ENCODE measurements at regions not wholly inside any gene's neighbourhood (a gene's known extent, or its start where the extent isn't known, plus 50 kb on each side); places are given as distances from the start of the nearest gene placed in this dataset.

DNA sequence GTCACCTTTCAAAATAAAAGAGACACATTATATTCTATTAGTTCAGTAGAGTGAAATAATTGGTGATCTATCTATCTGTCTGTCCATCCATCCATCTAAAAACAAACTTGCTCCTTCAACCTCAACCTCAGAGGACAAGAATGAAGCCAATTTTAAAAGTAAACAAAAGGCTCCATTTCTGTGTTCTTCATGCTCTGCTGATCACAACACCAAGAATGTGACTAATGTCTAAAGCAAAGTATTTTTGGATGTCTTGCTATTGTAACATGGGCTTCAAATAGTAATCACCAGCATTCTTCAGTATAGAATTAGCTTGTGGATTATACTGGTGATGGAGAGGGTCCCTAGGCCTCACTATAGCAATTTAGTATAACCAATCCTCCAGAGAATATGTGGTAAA, 1304.4 kb downstream of the MAT2B start:
- intact Hi-C loops (cut with micrococcal nuclease), result no loop called here
- DNase-seq, result no peak
- Mint-ChIP-seq H3K4me3 (no peak overlapping the region), H3K27me3 (no peaks in the 10 kb centered on the region), H3K9me3 (peaks cover 3% of the 10 kb centered on the region), H3K36me3 (no peaks in the 10 kb centered on the region), H3K4me1 (ENCODE audit: low read depth) (no peaks in the 10 kb centered on the region), H3K27ac (no peak overlapping the region)
- CTCF ChIA-PET, result no interaction called here
- POLR2A ChIA-PET, result no interaction called here

DNA sequence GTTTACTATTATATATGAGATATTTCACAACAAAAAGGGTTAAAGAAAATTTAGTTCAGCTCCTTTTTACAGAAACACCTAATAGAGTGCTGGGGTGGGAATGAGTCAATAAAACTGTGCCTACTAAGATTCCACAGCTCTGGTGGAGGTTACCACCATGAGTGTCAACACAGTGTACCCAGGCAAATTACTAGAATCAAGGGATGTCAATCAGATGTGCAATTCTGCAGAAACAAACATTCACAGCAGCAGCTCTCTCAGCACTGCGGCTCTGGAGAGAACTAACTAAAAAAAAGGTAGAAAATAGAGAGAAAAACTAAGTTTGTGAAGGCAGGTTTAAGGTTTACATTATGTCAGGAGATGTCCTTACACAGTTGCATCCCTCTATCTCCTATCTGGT, 1313.0 kb downstream of the MAT2B start:
- H3K27ac Mint-ChIP-seq, result no peak overlapping the region
- intact Hi-C loops (cut with micrococcal nuclease), result no loop called here
- H3K36me3 Mint-ChIP-seq, result no peaks in the 10 kb centered on the region
- H3K4me3 Mint-ChIP-seq, result no peak overlapping the region
- H3K9me3 Mint-ChIP-seq, result peaks cover 6% of the 10 kb centered on the region
- ChIA-PET CTCF (no interaction called here), POLR2A (no interaction called here)
- H3K27me3 Mint-ChIP-seq, result no peaks in the 10 kb centered on the region
- no peaks in the 10 kb centered on the region for H3K4me1 Mint-ChIP-seq (ENCODE audit: low read depth)
- no peak for DNase-seq

DNA sequence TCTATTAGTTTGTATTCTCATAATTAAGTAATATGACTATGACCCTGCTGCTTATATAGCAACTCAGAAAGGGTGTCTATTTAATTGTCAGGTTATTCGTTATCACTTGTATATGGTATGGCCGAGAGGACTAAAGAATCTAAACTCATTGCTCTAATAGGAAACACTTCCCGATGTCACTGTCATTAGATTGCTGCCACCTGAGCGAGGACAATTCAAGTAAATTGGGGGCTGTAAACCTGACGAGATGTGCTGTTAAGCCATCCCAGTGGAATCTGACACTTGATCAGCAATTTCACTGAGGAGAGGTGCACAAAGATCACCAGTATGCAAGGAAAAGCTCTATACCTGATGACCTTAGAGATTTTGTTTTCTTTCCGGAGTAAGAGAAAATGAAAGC, 1319.3 kb downstream of the MAT2B start:
- H3K36me3 Mint-ChIP-seq, result no peaks in the 10 kb centered on the region
- H3K9me3 Mint-ChIP-seq, result peaks cover 4% of the 10 kb centered on the region
- H3K27me3 Mint-ChIP-seq, result no peaks in the 10 kb centered on the region
- CTCF ChIA-PET, result no interaction called here
- H3K4me1 Mint-ChIP-seq (ENCODE audit: low read depth), result no peaks in the 10 kb centered on the region
- no peak overlapping the region for H3K4me3 Mint-ChIP-seq
- no peak for DNase-seq
- intact Hi-C loops (cut with micrococcal nuclease), result no loop called here
- POLR2A ChIA-PET, result no interaction called here
- no peak overlapping the region for H3K27ac Mint-ChIP-seq

GRCh38 chr5:164832516-164832915, 1327.1 kb downstream of the MAT2B start:
- Mint-ChIP-seq H3K27ac (no peak overlapping the region), H3K36me3 (no peaks in the 10 kb centered on the region), H3K27me3 (no peaks in the 10 kb centered on the region), H3K9me3 (peaks cover 9% of the 10 kb centered on the region), H3K4me1 (ENCODE audit: low read depth) (no peaks in the 10 kb centered on the region), H3K4me3 (no peak overlapping the region)
- intact Hi-C loops (cut with micrococcal nuclease), result no loop called here
- DNase-seq, result no peak
- CTCF ChIA-PET, result no interaction called here
- POLR2A ChIA-PET, result no interaction called here

DNA sequence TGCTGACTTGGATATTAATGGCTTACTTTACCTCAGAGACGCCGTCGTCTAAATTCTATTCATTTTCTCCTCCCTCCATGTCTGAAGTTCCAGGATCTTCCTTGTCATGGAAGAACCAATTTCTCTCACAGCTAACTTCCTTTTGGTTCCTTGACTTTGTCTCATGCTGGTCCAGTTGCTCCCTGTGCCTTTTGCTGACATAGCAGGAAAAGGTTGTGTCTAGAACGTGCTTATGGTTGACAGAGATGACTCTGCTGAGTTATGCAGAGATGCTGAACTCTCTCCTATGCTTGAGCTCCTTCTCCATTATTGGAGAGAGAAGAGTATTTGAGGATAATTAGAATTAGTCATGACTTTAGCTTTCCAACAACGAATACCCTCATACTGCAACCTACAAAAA, 1338.9 kb downstream of the MAT2B start:
- no peak overlapping the region for H3K4me3 Mint-ChIP-seq
- H3K4me1 Mint-ChIP-seq (ENCODE audit: low read depth), result no peaks in the 10 kb centered on the region
- no peak overlapping the region for H3K27ac Mint-ChIP-seq
- H3K36me3 Mint-ChIP-seq, result no peaks in the 10 kb centered on the region
- DNase-seq, result no peak
- intact Hi-C loops (cut with micrococcal nuclease), result no loop called here
- ChIA-PET POLR2A (no interaction called here), CTCF (no interaction called here)
- peaks cover 27% of the 10 kb centered on the region for H3K9me3 Mint-ChIP-seq
- no peaks in the 10 kb centered on the region for H3K27me3 Mint-ChIP-seq

DNA sequence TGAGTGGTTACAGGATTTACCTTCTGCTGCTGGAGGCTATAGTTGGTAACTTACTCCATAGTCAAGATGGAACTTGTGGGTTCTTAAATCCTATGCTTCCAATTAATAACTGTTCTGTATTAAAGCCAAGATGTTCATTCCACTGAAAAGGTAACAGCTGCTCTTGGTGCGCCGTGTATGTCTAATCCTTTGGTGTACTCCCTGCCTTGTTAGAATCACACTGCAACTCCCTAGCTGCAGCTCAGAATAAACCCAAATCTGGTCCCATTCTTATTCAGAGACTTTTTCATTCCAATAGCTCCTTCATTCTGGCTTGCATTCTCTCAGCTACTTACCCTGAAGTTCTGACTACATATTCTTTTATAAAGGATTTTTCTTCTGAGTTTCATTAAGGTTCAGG, 1355.5 kb downstream of the MAT2B start:
- intact Hi-C loops (cut with micrococcal nuclease), result no loop called here
- Mint-ChIP-seq H3K4me1 (ENCODE audit: low read depth) (no peaks in the 10 kb centered on the region), H3K27me3 (no peaks in the 10 kb centered on the region), H3K4me3 (no peak overlapping the region), H3K9me3 (peaks cover 14% of the 10 kb centered on the region), H3K27ac (no peak overlapping the region), H3K36me3 (no peaks in the 10 kb centered on the region)
- CTCF ChIA-PET, result no interaction called here
- POLR2A ChIA-PET, result no interaction called here
- no peak for DNase-seq

DNA sequence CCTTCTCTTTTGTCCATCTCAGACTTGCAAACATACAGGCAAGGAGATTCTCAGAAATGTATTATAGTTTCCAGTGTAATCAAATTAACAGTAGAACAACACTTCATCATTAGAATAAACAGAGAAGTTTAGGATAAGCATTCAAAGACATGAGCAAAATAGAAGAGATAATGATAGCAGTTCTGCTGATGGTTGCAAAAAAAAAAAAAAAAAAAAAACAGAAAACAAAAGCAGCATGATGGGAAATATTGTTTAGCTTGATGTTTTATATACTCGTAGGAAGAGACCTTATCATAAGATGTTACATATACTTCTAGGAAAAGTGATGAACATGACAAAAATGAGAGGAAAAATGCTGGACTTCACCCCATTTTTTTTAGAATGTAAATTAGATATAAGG, 1356.2 kb downstream of the MAT2B start:
- intact Hi-C loops (cut with micrococcal nuclease), result no loop called here
- Mint-ChIP-seq H3K27ac (no peak overlapping the region), H3K36me3 (no peaks in the 10 kb centered on the region), H3K9me3 (peaks cover 14% of the 10 kb centered on the region), H3K4me3 (no peak overlapping the region), H3K27me3 (no peaks in the 10 kb centered on the region), H3K4me1 (ENCODE audit: low read depth) (no peaks in the 10 kb centered on the region)
- ChIA-PET POLR2A (no interaction called here), CTCF (no interaction called here)
- no peak for DNase-seq

DNA sequence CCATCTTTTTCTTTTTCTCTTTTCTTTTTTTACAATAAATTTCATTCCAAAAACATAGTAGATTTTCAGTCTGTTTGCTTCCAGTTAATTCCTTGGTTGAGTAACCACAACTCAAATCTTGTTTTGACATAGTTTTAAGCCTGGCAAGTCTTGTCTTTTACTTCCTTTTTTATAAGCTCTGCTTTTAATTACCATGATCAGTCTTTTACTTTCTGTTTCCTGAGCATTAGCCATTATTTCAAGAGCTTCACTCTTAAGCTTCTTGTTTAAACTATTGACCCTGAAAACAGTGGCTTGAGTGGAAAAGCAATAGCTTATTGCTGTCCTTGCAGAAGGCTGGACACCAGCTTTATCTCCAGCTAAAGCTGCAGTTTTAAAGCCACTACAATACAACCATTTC, 1363.3 kb downstream of the MAT2B start:
- no peak overlapping the region for H3K4me3 Mint-ChIP-seq
- no peaks in the 10 kb centered on the region for H3K27me3 Mint-ChIP-seq
- no peaks in the 10 kb centered on the region for H3K4me1 Mint-ChIP-seq (ENCODE audit: low read depth)
- DNase-seq, result no peak
- no peaks in the 10 kb centered on the region for H3K36me3 Mint-ChIP-seq
- H3K27ac Mint-ChIP-seq, result no peak overlapping the region
- intact Hi-C loops (cut with micrococcal nuclease), result no loop called here
- H3K9me3 Mint-ChIP-seq, result peaks cover 16% of the 10 kb centered on the region
- ChIA-PET CTCF (no interaction called here), POLR2A (no interaction called here)

DNA sequence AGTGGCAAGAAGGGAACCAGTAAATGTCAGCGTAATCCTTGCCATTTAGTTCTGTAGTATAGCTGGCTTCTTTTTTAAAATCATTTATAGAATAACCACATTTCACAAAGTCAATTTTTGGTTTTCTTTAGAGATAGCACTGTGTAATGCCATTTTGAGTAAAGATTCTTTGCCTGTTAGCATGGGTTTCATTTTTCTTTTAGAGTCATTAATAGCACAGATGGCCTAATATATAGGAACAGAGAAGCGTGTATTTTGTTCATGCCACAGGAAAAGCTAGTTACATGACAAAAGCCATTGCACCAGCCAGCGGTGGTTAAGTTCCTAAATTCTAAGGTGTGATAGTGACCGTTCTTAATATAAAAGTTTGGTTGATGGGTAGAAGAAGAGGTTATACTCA, 1363.9 kb downstream of the MAT2B start:
- H3K9me3 Mint-ChIP-seq, result peaks cover 21% of the 10 kb centered on the region
- no peak for DNase-seq
- H3K4me1 Mint-ChIP-seq (ENCODE audit: low read depth), result no peaks in the 10 kb centered on the region
- H3K27me3 Mint-ChIP-seq, result no peaks in the 10 kb centered on the region
- intact Hi-C loops (cut with micrococcal nuclease), result no loop called here
- ChIA-PET CTCF (no interaction called here), POLR2A (no interaction called here)
- no peak overlapping the region for H3K4me3 Mint-ChIP-seq
- no peaks in the 10 kb centered on the region for H3K36me3 Mint-ChIP-seq
- H3K27ac Mint-ChIP-seq, result no peak overlapping the region

- no peak overlapping the region for H3K27ac Mint-ChIP-seq
- ChIA-PET CTCF (no interaction called here), POLR2A (no interaction called here)
- no peak overlapping the region for H3K4me3 Mint-ChIP-seq
- no peak for DNase-seq
- no peaks in the 10 kb centered on the region for H3K36me3 Mint-ChIP-seq
- intact Hi-C loops (cut with micrococcal nuclease), result no loop called here
- peaks cover 34% of the 10 kb centered on the region for H3K9me3 Mint-ChIP-seq
- H3K4me1 Mint-ChIP-seq (ENCODE audit: low read depth), result no peaks in the 10 kb centered on the region
- H3K27me3 Mint-ChIP-seq, result no peaks in the 10 kb centered on the region
Measured at GRCh38 chr5:164876793-164877192, 1371.4 kb downstream of the MAT2B start.

DNA sequence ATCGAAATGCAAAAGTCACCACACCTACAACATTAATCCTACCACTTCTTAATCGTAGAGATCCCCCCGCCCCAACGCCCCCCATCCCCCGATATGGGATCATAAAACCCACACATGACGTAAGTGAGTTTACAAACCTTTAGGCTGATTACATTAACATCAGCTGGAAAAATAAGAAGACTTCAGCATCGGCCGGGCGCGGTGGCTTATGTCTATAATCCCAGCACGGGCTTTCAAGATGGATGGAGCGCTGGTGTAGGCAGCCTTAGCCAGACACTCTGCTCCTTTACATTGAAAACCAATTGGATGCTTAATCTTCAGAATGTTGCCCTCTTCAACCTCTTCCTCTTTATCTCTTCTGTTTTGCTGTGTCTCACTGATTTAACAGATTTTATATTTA, 1376.0 kb downstream of the MAT2B start:
- Mint-ChIP-seq H3K27me3 (no peaks in the 10 kb centered on the region), H3K27ac (no peak overlapping the region), H3K36me3 (no peaks in the 10 kb centered on the region), H3K4me3 (no peak overlapping the region), H3K9me3 (peaks cover 16% of the 10 kb centered on the region), H3K4me1 (ENCODE audit: low read depth) (no peaks in the 10 kb centered on the region)
- POLR2A ChIA-PET, result no interaction called here
- DNase-seq, result no peak
- CTCF ChIA-PET, result no interaction called here
- intact Hi-C loops (cut with micrococcal nuclease), result no loop called here

GRCh38 chr5:164885179-164885578, 1379.8 kb downstream of the MAT2B start:
- H3K4me1 Mint-ChIP-seq (ENCODE audit: low read depth), result no peaks in the 10 kb centered on the region
- ChIA-PET CTCF (no interaction called here), POLR2A (no interaction called here)
- intact Hi-C loops (cut with micrococcal nuclease), result no loop called here
- no peak for DNase-seq
- H3K36me3 Mint-ChIP-seq, result no peaks in the 10 kb centered on the region
- H3K27ac Mint-ChIP-seq, result no peak overlapping the region
- no peaks in the 10 kb centered on the region for H3K27me3 Mint-ChIP-seq
- H3K4me3 Mint-ChIP-seq, result no peak overlapping the region
- peaks cover 10% of the 10 kb centered on the region for H3K9me3 Mint-ChIP-seq

- ChIA-PET CTCF (no interaction called here), POLR2A (no interaction called here)
- H3K36me3 Mint-ChIP-seq, result peaks cover 2% of the 10 kb centered on the region
- peaks cover 17% of the 10 kb centered on the region for H3K9me3 Mint-ChIP-seq
- H3K4me1 Mint-ChIP-seq (ENCODE audit: low read depth), result no peaks in the 10 kb centered on the region
- H3K4me3 Mint-ChIP-seq, result no peak overlapping the region
- DNase-seq, result no peak
- intact Hi-C loops (cut with micrococcal nuclease), result no loop called here
- H3K27me3 Mint-ChIP-seq, result no peaks in the 10 kb centered on the region
- no peak overlapping the region for H3K27ac Mint-ChIP-seq
Measured at GRCh38 chr5:164893071-164893470, 1387.7 kb downstream of the MAT2B start.

- CTCF ChIA-PET, result no interaction called here
- no peak for DNase-seq
- H3K27ac Mint-ChIP-seq, result no peak overlapping the region
- intact Hi-C loops (cut with micrococcal nuclease), result no loop called here
- H3K9me3 Mint-ChIP-seq, result peaks cover 3% of the 10 kb centered on the region
- H3K4me1 Mint-ChIP-seq (ENCODE audit: low read depth), result no peaks in the 10 kb centered on the region
- POLR2A ChIA-PET, result no interaction called here
- H3K36me3 Mint-ChIP-seq, result no peaks in the 10 kb centered on the region
- no peak overlapping the region for H3K4me3 Mint-ChIP-seq
- no peaks in the 10 kb centered on the region for H3K27me3 Mint-ChIP-seq
Measured at GRCh38 chr5:164898705-164899104, 1393.3 kb downstream of the MAT2B start.
